Nephron (organoid): ENCODE measurements at regions not wholly inside any gene's neighbourhood (a gene's known extent, or its start where the extent isn't known, plus 50 kb on each side); places are given as distances from the start of the nearest gene placed in this dataset.
"Not testable (repeated sequence)": the region's sequence is repeated elsewhere in the genome, so short reads cannot be mapped to it uniquely, and the experiment has no call there.

Experiments
- H3K27ac Mint-ChIP-seq, 3 experiments: 2 replicates each; pipeline ENCODE4 v1.8.0; 2020; ENCODE audit warnings: mixed read lengths in 3 of 3, mild to moderate bottlenecking in 2 of 3, moderate library complexity in 1 of 3
- H3K27me3 Mint-ChIP-seq: 2 replicates; pipeline ENCODE4 v1.8.0; 2021; ENCODE audit warnings: low read depth, mild to moderate bottlenecking, moderate library complexity, mixed read lengths
- H3K36me3 Mint-ChIP-seq: 2 replicates; pipeline ENCODE4 v1.8.0; 2020; ENCODE audit warnings: low read depth, mixed read lengths
- H3K4me1 Mint-ChIP-seq: 2 replicates; pipeline ENCODE4 v1.8.0; 2020; ENCODE audit warnings: mixed read lengths
- H3K4me3 Mint-ChIP-seq, 3 experiments: 2 replicates each; pipeline ENCODE4 v1.8.0; 2020; ENCODE audit warnings: mild to moderate bottlenecking in 3 of 3, mixed read lengths in 3 of 3, moderate library complexity in 2 of 3
- H3K9me3 Mint-ChIP-seq: 2 replicates; pipeline ENCODE4 v1.8.0; 2020; ENCODE audit warnings: mixed read lengths
- CTCF ChIP-seq, 3 experiments: fragments of 200-600 bp; sonication (generic); IDR thresholded peaks; one replicate each; pipeline ENCODE4 v1.5.0; 2021; ENCODE audit warnings: antibody characterized with exemption in 3 of 3; ENCODE audit not compliant: unreplicated experiment in 3 of 3

DNA sequence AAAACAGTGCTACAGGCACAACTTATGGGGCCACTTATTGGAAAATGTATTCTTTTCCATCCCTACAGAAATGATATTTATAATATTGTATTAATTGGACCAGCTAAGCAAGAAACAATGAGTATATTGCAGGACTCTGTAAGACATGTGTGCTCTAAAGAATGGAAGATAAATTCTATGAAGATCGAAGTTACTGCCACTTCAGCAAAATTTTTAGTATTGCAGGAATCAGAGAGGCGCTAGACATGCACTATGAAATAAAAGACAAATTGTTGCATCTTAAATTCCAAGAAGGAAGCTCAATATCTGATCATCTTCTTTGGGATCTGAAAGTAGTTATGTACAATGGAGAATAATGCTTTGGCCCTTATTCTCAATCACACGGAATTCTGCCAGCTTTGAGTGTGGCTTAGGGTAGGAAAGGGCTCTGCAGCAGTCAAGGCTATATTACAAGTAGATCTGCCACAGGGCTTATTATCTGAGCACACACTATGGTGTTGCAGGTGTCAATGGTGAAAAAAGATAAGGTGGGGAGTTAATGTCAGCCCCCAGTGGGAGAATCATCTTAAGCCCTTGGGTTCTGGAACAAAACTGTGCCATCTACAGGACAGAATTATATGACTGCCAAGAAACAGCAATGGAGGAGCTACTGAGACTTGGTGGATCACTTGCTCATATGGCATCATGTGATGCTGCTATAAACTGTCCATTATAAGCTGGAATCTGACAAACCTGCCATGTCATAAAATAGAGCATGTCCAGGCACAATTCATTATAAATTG, 334.0 kb upstream of the NDST3 start:
- no peaks in the 10 kb centered on the region for H3K27me3 Mint-ChIP-seq
- H3K36me3 Mint-ChIP-seq: no peaks in the 10 kb centered on the region
- no peak overlapping the region for H3K4me3 Mint-ChIP-seq
- H3K4me1 Mint-ChIP-seq: no peaks in the 10 kb centered on the region
- peak in 1 of 3 experiments; percentile 25 for TF ChIP-seq CTCF (IDR thresholded peaks at IDR 0.05; ENCODE audit: unreplicated experiment in 3 of 3)
- H3K27ac Mint-ChIP-seq: no peak overlapping the region
- H3K9me3 Mint-ChIP-seq: peaks cover 2% of the 10 kb centered on the region

DNA sequence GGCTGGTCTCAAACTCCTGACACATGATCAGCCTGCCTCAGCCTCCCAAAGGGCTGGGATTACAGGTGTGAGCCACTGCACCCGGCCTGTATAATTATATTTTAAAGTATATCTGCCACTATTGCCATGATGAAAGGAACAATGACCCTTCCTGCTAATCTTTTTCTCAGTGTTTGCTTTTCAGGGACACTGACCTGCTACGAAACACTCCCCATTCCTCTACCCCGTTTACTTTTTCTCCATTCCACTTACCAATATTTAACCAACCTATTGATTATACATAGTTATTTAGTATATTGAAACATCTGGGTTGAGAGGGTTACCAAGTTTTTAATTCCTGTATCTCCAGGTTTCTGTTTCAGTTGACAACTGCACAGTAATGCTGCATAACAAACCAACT, 331.9 kb upstream of the NDST3 start:
- H3K4me3 Mint-ChIP-seq: no peak overlapping the region
- no peak overlapping the region for H3K27ac Mint-ChIP-seq

DNA sequence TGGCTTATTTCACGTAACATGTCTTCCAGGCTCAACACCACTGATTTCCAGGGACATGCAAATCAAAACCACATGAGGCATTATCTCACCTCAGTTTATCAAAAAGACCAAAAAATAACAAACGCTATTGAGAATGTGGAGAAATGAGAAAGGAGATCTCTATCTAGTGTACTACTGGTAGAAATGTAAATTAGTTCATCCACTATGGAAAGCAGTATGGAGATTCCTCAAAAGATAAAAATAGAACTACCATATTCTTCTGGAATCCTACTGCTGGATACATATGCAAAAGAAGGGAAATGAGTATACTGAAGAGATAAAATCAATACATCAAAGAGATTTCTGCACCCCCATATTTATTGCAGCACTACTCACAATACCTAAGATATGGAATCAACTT, 329.6 kb upstream of the NDST3 start:
- H3K27ac Mint-ChIP-seq: no peak overlapping the region
- TF ChIP-seq CTCF (IDR thresholded peaks at IDR 0.05; ENCODE audit: unreplicated experiment in 3 of 3): no peak
- H3K36me3 Mint-ChIP-seq: no peaks in the 10 kb centered on the region
- H3K4me1 Mint-ChIP-seq: no peaks in the 10 kb centered on the region
- no peak overlapping the region for H3K4me3 Mint-ChIP-seq
- no peaks in the 10 kb centered on the region for H3K27me3 Mint-ChIP-seq
- peaks cover 11% of the 10 kb centered on the region for H3K9me3 Mint-ChIP-seq

More for the DNA sequence above, 331.9 kb upstream of the NDST3 start:
- Mint-ChIP-seq H3K27me3 (no peaks in the 10 kb centered on the region), H3K36me3 (no peaks in the 10 kb centered on the region), H3K9me3 (peaks cover 2% of the 10 kb centered on the region), H3K4me1 (no peaks in the 10 kb centered on the region)
- TF ChIP-seq CTCF (IDR thresholded peaks at IDR 0.05; ENCODE audit: unreplicated experiment in 3 of 3): no peak

- Mint-ChIP-seq H3K36me3 (no peaks in the 10 kb centered on the region), H3K9me3 (peaks cover 15% of the 10 kb centered on the region), H3K27me3 (no peaks in the 10 kb centered on the region), H3K4me1 (no peaks in the 10 kb centered on the region), H3K4me3 (no peak overlapping the region), H3K27ac (no peak overlapping the region)
- TF ChIP-seq CTCF (IDR thresholded peaks at IDR 0.05; ENCODE audit: unreplicated experiment in 3 of 3): no peak
These were observed 293.6 kb upstream of the NDST3 start for GRCh38 chr4:117740736-117741135.

DNA sequence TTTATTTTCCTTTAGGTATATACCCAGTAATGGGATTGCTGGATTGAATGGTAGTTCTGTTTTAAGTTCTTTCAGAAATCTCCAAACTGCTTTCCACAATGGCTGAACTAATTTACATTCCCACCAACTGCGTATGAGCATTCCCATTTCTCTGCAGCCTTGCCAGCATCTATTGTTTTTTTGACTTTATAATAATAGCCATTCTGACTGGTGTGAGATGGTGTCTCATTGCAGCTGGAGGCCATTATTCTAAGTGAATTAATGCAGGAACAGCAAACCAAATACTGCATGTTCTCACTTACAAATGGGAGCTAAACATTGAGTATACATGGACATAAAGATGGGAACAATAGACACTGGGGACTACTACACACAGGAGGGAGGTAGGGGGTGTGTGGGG, 288.9 kb upstream of the NDST3 start:
- not testable (repeated sequence) for H3K4me3 Mint-ChIP-seq, H3K36me3 Mint-ChIP-seq, H3K27me3 Mint-ChIP-seq, H3K27ac Mint-ChIP-seq, H3K9me3 Mint-ChIP-seq, H3K4me1 Mint-ChIP-seq

GRCh38 chr4:117755438-117755837, 278.8 kb upstream of the NDST3 start:
- H3K4me3 Mint-ChIP-seq: no peak overlapping the region
- peaks cover 20% of the 10 kb centered on the region for H3K9me3 Mint-ChIP-seq
- H3K36me3 Mint-ChIP-seq: peaks cover 3% of the 10 kb centered on the region
- TF ChIP-seq CTCF (IDR thresholded peaks at IDR 0.05; ENCODE audit: unreplicated experiment in 3 of 3): no peak
- H3K27me3 Mint-ChIP-seq: no peaks in the 10 kb centered on the region
- no peaks in the 10 kb centered on the region for H3K4me1 Mint-ChIP-seq
- no peak overlapping the region for H3K27ac Mint-ChIP-seq
